ENCODE measurements at regions not wholly inside any gene's neighbourhood (a gene's known extent, or its start where the extent isn't known, plus 50 kb on each side); places are given as distances from the start of the nearest gene placed in this dataset.

DNA sequence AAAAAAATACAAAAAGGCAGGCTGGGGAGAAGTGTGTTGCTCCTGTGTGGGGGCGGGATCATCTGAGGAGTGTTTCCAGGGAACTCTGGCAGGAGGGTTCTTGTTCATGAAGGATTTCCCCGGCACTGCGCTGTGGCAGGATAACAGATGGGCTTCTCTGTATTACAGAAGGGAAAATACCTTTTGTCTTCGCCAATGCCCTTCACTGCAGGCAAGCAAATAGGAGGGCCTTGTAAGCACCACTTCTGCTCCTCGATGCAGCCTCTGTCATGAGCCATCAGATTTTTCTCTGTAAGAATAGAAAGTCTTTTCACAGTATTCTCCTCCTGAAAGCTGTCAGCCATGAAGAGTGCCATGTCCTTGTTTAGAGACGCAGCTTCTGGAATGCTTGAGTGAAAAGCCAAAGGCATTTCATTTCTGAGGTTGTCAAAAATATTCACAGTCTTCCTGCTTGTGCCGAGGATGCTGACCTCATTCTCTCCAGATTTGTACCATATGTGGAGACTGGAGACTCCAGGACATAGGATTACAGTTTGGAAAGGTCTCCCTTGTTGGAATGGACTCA lies 294.0 kb downstream of the YTHDC2 start:
- DNase-seq (ENCODE audit: low read depth) = no peak
- H3K4me3 ChIP-seq (ENCODE audit: low read depth, low read length) = no peak overlapping the region
- TF ChIP-seq, protein P1, sequence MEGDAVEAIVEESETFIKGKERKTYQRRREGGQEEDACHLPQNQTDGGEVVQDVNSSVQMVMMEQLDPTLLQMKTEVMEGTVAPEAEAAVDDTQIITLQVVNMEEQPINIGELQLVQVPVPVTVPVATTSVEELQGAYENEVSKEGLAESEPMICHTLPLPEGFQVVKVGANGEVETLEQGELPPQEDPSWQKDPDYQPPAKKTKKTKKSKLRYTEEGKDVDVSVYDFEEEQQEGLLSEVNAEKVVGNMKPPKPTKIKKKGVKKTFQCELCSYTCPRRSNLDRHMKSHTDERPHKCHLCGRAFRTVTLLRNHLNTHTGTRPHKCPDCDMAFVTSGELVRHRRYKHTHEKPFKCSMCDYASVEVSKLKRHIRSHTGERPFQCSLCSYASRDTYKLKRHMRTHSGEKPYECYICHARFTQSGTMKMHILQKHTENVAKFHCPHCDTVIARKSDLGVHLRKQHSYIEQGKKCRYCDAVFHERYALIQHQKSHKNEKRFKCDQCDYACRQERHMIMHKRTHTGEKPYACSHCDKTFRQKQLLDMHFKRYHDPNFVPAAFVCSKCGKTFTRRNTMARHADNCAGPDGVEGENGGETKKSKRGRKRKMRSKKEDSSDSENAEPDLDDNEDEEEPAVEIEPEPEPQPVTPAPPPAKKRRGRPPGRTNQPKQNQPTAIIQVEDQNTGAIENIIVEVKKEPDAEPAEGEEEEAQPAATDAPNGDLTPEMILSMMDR (IDR thresholded peaks at IDR 0.05; ENCODE audit: control insufficient read depth, extremely low read depth, insufficient read depth) = no peak

DNA sequence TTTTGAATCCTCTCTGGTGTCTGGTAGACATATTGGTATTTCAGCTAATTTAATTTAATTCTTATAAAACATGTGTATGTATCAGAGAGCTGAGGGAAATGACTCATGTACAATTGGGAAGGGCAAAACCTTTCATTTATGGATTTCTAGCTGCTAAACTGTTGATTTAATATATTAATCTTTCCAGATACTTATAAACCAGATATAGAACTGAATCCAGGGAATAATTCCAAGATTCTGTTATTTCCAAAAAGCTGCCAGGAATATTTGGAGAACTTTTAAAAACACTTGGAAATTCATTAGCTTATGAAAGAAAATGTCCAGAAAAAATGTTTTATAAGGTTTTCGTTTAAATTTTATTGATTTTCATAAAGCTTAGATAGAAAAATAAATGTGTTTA lies 295.5 kb downstream of the YTHDC2 start:
- H3K4me3 ChIP-seq (ENCODE audit: low read depth, low read length) = no peak overlapping the region
- no peak for DNase-seq (ENCODE audit: low read depth)
- TF ChIP-seq, protein P1 (IDR thresholded peaks at IDR 0.05; ENCODE audit: control insufficient read depth, extremely low read depth, insufficient read depth) = no peak

DNA sequence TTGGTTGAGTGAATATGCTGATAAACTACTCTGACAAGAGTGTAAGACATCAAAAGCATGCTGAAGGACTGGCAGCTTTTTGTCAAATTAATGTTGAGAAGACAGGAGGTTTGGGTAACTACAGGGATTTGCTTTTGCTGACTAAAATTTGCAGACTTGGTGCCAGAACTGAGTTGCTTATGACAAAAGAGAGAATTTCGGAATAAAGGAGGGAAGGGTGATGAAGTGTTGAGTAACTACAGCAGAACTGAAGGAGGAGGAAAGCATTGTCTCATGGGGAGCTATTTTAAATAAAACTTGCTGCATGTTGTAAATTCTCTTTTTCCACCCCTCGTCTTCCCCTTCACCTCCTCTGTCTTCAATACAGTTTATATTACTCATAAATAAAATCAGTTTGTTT lies 296.1 kb downstream of the YTHDC2 start:
- H3K4me3 ChIP-seq (ENCODE audit: low read depth, low read length) = no peak overlapping the region
- TF ChIP-seq, protein P1 (IDR thresholded peaks at IDR 0.05; ENCODE audit: control insufficient read depth, extremely low read depth, insufficient read depth) = no peak
- DNase-seq (ENCODE audit: low read depth) = no peak

GRCh38 chr5:113813466-113813865 lies 300.0 kb downstream of the YTHDC2 start:
- H3K4me3 ChIP-seq (ENCODE audit: low read depth, low read length) = no peak overlapping the region
- peak; percentile 56 for DNase-seq (ENCODE audit: low read depth)
- TF ChIP-seq, protein P1 (IDR thresholded peaks at IDR 0.05; ENCODE audit: control insufficient read depth, extremely low read depth, insufficient read depth) = no peak

DNA sequence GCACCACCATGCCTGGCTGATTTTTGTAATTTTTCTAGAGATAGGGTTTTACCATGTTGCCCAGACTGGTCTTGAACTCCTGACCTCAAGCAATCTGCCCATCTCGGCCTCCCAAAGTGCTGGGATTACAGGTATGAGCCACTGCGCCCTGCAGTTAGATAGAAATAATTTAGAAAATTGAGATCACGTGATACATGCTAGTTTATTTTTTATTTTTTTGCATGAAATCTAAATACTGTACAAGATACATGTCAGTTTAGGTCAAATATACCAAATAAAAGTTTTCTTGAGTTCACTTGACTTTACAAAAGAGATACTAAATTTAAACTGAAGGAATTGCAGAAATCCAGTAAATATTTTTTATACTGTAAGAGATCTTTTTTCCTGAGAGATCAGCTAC lies 304.2 kb downstream of the YTHDC2 start:
- DNase-seq (ENCODE audit: low read depth) = no peak
- H3K4me3 ChIP-seq (ENCODE audit: low read depth, low read length) = no peak overlapping the region
- TF ChIP-seq, protein P1 (IDR thresholded peaks at IDR 0.05; ENCODE audit: control insufficient read depth, extremely low read depth, insufficient read depth) = no peak

DNA sequence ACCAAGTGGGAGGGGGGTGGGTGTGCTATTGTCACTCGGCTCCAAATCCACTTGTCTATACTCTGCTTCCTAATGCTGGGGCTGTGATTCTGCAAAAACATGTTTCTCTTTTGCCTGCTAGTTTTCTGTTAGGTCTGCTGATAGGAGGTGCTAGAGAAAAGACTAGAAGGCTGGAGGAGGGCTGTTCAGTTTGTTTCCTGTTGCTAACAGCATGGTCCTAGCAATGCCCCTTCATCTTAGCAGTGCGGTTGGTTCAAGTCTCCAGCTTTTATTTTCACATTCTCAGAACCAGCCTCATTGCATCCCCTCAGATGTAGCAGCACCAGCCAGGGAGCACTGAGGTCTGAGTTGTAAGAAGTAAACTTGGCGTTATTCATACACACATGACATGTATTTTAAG lies 310.2 kb downstream of the YTHDC2 start:
- no peak overlapping the region for H3K4me3 ChIP-seq (ENCODE audit: low read depth, low read length)
- TF ChIP-seq, protein P1 (IDR thresholded peaks at IDR 0.05; ENCODE audit: control insufficient read depth, extremely low read depth, insufficient read depth) = no peak
- DNase-seq (ENCODE audit: low read depth) = no peak

GRCh38 chr5:113824307-113824706 lies 310.8 kb downstream of the YTHDC2 start:
- H3K4me3 ChIP-seq (ENCODE audit: low read depth, low read length) = no peak overlapping the region
- DNase-seq (ENCODE audit: low read depth) = no peak
- TF ChIP-seq, protein P1 (IDR thresholded peaks at IDR 0.05; ENCODE audit: control insufficient read depth, extremely low read depth, insufficient read depth) = no peak

All from LNCaP clone FGC (cell line).